GM19395 (cell line): ENCODE measurements at regions not wholly inside any gene's neighbourhood (a gene's known extent, or its start where the extent isn't known, plus 50 kb on each side); places are given as distances from the start of the nearest gene placed in this dataset.
"Not testable (repeated sequence)": the region's sequence is repeated elsewhere in the genome, so short reads cannot be mapped to it uniquely, and the experiment has no call there.

Experiments used
- ATAC-seq: cut with Tn5 transposase; IDR thresholded peaks from one replicate; pipeline ENCODE4 v1.9.1; 2021; ENCODE audit warnings: mild to moderate bottlenecking, moderate library complexity; ENCODE audit not compliant: unreplicated experiment

DNA sequence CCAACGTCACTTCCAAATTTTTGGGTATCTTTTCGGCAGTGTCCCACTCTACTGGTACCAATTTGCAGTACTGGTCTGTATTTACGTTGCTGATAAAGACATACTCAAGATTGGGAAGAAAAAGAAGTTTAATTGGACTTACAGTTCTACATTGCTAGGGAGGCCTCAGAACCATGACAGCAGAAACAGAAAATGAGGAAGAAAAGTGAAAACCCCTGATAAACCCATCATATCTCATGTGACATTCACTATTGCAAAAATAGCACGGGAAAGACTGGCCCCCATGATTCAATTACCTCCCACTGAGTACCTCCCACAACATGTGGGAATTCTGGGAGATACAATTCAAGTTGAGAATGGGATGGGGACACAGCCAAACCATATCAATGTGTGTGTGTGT, 364.0 kb upstream of the KCND2 start:
- ATAC-seq: no peak

DNA sequence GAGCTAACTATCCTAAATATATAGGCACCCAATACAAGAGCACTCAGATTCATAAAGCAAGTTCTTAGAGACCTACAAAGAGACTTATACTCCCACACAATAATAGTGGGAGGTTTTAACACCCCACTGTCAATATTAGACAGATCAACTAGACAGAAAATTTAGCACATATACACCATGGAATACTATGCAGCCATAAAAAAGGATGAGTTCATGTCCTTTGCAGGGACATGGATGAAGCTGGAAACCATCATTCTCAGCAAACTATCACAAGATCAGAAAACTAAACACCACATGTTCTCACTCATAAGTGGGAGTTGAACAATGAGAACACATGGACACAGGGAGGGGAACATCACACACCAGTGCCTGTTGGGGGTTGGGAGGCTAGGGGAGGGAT, 358.9 kb upstream of the KCND2 start:
- not testable (repeated sequence) for ATAC-seq

DNA sequence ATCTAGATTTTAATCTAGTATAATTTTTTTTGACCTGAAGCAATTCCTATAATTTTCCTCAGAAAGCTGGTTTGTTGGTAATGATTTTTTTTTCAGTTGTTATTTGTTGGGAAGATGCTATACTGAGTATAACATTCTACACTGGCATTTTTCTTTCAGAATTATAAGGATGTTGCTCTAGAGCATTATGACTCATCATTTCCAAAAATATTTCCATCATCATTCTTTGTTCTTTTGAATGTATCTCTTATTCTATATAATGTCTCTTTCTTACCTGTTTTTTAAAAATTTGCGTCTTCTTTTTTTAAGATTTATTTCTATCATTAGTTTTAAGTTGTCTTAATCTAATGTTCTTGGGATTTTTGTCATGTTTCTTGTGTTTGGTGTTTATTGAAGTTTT, 356.5 kb upstream of the KCND2 start:
- no peak for ATAC-seq

DNA sequence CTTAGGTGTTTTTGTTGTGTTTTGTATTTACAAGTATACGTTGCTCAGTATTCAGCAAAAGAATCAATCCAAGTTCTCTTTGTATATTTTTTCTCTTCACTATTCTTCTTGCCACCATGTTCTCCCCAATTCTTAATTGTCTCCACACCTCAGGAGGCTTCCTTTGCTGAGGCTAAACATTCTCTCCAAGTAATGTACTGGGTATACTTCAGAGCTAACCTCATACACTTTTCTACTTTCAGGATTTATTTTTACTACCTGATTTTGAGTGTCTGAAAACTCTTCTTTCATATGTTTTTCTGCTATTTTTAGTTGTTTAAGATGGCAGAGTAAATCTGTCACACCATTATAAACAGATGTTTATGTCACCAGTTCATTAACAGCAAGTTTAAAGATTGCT, 354.8 kb upstream of the KCND2 start:
- no peak for ATAC-seq

DNA sequence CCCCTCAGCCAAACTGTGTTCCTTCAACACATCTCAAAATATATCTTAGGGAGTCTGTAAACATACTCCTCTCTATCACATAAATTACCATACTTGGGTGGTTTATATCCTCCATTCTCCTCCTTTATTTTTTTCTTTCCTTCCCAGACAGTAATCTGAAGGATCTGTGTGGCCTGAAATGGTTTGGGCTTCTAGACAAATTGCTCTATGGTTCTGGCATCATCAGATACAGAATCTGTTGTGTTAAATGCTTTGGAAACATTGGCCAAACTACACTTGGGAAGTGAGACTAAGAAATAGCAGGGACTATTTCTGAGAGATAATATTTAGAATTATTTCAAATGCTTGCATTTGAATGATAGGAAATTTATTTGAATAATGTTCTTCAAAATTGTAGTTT, 353.0 kb upstream of the KCND2 start:
- ATAC-seq: no peak

DNA sequence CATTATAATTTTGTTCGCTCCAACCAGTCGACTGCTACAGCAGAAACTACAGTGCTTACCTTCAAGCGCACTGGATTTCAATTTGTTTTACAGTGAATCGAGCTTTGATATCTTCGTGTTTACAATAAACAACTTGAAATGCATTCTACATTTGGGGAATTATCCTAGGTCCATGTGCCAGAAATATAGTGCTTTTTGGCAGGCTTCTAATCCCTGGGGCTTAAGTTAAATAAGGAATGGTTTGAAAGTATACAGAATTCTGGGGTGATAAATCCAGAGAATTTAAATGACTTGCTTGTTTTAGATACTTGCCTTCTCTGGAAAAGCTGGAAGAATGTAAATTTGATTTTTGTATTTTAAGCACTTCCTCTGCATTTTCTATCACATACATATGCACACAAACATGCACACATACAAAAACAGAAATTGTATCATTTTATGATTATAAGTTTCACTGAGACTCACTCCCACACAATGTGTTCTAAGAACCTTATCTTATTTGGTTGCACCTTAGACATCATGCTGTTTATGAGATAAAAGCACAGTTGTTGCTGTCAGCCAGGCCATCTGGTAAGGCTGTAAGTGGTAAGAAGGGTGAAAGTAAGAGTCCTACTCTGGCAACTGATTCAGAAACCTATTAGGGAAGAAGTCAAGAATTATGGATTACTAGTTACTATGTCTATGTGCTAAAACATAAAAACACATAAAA, 347.2 kb upstream of the KCND2 start:
- ATAC-seq: no peak

DNA sequence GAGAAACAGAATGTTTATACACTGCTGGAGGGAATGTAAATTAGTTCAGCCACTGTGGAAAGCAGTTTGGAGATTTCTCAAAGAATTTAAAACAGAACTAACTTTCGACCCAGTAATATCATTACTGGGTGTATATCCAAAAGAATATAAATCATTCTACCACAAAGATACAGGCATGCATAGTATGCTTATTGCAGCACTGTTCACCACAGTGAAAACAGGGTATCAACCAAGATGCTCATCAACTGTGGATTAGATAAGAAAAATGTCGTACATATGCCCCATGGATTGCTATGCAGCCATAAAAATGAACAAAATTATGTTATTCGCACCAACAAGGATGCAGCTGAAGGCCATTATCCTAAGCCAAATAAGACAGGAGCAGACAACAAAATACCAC, 343.1 kb upstream of the KCND2 start:
- ATAC-seq: no peak

DNA sequence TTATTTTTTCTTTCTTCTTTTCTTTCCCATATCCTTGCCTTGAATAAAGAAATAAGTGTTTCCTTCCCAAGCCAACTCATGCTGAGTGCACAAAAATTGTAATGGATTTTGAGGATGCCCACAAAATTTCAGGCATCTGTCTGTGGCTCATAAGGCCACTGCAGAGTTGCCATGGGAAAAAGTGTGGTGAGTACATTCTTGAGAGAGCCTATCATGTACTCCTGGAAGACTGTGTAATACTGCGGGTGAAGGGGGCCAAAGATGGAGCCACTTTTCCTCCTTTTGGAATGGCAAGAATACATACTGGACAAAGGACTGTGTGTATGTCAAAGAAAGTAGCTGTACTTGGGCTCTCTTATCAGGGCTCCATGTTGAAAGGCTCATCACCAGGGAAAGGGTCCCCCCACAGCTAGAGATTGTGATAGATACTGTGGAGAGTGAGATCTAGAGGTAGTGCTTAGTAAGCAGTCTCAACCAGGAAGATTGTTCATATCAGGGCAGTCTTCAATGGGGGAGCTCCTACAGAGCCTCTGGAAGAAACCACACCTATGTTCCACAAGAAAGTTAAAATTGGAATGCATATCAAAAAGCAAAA, 341.6 kb upstream of the KCND2 start:
- ATAC-seq: no peak

DNA sequence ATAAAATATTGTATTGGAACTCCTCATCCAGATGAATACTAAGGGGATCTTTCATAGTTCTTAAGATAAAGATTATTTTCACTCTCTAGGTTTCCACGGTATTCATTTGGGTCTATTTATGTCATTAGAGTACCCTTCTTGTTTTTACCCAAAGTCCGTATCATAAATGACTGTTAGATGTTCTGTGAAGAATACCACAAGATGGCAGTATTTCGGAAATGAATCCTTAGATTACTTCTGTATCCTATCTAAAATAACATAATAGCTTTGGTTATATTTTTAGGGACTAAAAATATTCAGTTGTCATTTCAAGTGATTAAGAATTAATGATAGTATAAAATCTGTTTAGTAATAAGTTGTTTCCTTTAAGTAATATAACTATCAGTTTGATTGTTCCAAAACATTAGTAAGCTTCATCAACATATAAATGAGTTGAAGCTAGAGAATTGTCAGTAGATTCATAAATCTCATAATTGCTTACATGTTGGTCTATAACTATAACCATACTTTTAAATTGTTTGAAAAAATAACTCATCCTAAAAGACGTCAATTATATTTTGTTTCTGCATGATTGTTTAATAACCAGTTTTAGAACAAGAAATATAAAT, 337.5 kb upstream of the KCND2 start:
- peak; percentile 86 for ATAC-seq

DNA sequence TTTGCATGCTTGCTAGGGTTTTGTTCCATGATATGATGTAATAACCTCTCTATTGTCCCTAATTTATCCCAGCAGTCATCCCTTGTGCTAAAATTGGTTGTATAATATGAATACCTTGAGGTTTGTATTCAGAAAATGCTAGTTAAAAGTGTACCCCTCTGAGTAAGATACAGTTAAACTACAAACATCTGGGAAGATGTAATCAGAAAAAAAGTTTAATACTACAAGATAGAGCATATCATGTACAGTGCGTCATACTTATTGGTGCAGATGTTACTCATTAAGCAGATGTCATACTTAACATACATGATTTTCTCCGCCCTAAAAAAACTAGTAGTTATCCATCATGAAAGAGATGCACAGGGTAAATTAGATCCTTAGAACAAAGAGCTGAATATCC, 336.1 kb upstream of the KCND2 start:
- no peak for ATAC-seq

DNA sequence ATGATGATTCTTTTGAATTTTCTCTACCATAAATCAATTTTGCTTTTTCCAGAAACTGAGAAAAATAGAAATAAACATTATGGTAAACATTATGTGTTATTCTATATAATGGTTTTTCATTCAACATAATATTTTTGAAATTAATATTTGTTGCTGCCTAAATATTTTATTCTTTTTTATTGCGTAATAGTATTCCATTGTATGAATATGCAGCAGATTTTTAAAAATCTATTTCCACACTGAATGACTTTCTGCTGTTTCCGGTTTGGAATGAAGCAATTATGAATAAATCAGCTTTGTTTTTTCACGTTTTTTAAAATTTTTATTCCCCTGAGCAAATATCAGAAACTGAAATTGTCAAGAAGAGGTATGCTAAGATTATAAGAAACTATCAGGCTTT, 335.2 kb upstream of the KCND2 start:
- ATAC-seq: no peak

DNA sequence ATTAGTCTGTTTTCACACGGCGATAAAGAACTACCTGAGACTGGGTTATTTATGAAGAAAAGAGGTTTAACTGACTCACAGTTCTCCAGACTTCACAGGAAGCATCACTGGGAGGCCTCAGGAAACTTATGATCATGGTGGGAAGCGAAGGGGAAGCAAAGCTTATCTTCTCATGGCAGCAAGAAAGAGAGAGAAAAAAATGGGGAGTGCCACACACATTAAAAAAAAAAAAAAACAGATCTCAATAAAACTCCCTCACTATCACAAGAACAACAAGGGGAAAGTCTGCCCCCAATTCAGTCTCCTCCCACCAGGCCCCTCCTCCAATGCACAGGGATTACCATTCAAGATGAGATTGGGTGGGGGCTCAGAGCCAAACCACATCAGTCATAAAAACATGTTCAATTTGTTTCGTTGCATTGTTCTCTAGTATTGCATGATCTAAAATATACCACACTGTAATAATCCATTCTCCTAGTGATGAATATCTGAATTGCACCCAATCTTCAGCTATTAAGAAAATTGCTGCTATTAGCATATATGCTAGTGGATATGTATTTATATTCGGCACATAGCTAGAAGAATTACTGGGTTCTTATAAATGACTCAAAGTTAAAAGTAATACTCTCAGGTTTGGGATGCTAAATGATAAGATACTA, 328.9 kb upstream of the KCND2 start:
- no peak for ATAC-seq

DNA sequence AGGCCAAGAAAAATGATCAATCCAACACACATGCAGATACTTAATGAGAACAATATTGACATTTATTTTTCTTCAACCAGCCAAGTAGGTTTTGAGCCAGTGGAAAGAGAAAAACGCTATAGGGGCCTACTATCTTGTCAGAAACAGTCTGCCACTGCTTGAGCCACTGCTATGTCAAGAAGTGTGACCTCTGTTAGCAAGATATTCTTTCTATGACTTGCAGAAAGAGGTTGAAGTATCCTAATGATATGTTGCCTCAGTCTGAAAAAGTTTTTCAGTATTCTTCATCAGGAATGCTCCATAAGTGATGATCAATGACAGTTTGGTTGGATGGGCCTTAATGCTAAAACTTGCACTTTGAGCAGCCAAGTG, 328.4 kb upstream of the KCND2 start:
- no peak for ATAC-seq

DNA sequence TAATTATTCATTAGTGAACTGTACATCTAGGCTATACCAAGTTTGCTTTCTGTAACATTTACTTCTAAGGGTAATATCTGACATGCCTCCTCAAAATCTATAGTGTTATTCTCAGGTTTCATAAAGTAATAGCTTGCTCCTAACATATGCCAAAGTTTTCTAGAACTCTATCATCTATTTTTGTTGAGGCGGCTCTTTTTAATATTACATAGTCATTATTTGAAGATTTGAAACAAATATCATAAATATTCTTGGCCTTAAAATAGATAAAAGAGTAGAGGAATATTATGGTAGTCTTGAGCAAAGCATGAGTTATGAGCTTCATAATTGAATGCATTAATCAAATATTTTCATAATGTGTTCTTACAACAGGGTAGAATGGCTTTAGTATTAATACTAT, 327.2 kb upstream of the KCND2 start:
- ATAC-seq: no peak

DNA sequence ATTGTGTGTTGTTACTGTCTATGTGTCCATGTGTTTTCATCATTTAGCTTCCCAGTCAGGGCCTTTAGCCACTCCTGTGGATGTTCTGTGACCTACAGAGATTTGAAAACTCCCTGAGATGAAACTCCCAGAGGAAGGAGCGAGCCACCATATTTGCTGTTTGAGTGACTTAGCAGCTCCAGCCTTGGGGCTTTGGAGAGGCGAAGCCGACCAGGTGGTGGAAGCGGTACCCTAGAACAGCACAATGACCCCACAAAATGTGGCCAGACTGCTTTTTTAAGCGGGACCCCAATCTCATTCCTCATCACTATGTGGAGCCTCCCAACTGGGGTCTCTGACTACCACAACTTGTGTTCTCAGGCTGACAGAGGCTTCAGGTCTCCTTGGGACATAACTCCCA, 323.9 kb upstream of the KCND2 start:
- no peak for ATAC-seq

DNA sequence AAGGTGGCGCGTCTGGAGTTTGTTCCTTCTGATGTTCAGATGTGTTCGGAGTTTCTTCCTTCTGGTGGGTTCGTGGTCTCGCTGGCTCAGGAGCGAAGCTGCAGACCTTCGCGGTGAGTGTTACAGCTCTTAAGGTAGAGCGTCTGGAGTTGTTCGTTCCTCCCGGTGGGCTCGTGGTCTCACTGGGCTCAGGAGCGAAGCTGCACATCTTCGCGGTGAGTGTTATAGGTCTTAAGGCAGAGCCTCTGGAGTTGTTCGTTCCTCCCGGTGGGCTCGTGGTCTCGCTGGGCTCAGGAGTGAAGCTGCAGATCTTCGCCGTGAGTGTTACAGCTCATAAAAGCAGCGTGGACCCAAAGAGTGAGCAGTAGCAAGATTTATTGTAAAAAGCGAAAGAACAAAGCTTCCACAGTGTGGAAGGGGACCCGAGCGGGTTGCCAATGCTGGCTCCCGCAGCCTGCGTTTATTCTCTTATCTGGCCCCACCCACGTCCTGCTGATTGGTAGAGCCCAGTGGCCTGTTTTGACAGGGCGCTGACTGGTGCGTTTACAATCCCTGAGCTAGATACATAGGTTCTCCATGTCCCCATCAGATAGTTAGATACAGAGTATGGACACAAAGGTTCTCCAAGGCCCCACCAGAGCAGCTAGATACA, 322.5 kb upstream of the KCND2 start:
- ATAC-seq: not testable (repeated sequence)

DNA sequence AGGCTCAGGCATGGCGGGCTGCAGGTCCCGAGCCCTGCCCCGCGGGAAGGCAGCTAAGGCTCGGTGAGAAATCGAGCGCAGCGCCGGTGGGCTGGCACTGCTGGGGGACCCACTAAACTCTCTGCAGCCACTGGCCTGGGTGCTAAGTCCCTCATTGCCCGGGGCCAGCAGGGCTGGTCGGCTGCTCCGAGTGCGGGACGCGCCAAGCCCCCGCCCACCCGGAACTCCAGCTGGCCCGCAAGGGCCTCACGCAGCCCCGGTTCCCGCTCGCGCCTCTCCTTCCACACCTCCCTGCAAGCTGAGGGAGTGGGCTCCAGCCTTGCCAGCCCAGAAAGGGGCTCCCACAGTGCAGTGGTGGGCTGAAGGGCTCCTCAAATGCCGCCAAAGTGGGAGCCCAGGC, 321.4 kb upstream of the KCND2 start:
- ATAC-seq: not testable (repeated sequence)

DNA sequence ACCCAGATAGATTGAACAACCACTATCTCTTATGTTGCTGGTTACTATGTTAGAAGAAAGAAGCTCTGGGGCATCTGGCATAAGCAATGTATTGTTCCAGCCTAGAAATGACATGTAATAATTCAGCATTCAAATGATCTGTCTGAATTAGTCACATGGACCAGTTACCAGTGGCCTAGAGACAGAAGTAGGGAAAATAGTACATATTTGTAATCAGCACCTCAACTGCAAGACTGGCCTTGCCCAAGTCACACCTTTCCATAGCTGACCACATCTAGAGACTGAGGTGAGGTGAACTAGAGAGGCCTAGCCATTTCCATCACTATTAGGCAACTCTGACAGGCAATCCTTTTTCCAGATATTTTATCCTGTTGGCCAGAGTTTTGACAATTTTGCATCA, 315.6 kb upstream of the KCND2 start:
- ATAC-seq: no peak

DNA sequence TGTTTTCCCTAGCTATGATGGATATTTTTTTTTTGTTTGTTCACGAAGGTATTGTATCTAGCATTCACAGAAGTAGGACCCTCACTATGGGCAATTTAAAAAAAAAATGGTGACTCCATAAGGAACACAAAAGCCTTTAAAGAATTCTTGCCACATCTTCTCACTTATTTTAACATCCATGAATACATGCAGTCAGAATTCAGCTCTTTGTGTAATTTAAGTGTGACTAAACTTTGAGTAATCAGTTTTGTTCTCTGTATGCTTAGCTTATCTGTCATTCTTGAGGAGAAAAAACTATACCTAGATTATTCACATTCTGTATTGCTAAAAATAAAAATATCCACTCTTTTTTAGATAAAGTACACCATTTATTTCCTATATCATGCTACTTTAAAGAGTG, 313.2 kb upstream of the KCND2 start:
- ATAC-seq: no peak

DNA sequence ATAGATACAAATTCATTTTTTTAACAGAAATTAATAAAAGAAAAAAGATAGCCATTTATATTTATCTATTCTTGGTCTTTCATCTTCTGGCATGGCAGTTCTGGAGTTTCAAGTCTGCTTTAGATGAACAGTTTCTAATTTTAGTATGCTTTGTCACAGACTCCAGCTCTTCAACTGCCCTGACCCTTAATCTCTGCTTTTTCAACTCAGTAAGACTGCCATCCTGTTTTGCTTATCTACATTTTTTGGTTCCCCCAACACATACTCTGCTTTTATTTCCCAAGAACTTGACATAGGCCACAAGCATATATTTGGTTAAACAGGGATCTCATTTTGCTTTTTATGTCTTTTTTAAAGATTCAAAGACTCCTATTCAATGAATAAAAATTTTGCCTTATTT, 309.3 kb upstream of the KCND2 start:
- no peak for ATAC-seq

DNA sequence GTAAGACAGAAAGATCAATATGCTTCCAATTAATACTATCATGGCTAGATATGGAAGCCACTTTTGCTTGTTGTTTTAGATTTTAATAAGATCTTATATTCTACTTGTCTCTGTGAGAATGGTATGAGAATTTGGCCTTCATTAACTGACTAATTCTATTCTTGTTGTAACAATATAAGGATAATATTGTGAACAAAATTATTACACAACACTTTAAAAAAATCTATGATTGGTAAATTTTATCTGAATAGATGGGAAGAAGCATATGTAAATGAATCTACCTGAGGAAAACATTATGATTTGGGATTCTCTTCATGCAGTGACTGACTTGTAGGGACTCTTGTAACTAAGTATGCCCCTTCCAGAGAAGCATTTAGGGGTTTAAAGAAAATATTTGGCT, 308.9 kb upstream of the KCND2 start:
- no peak for ATAC-seq
